GM23338 (cell line): ENCODE measurements at regions not wholly inside any gene's neighbourhood (a gene's known extent, or its start where the extent isn't known, plus 50 kb on each side); places are given as distances from the start of the nearest gene placed in this dataset.

Experiments
- ATAC-seq: fragments of 200-7000 bp; cut with Tn5 transposase; 3 replicates; pipeline ENCODE4 v1.9.1; 2020
- DNase-seq: peaks from one replicate; pipeline ENCODE4 v3.0.0-alpha.2; 2015; ENCODE audit warnings: low spot score
- H2AFZ ChIP-seq: fragments of 200-600 bp; sonication (generic); 2 replicates; pipeline ENCODE4 v1.8.0; 2016; ENCODE audit warnings: antibody characterized with exemption, mild to moderate bottlenecking, moderate library complexity
- H3F3A ChIP-seq: fragments of 200-600 bp; sonication (generic); replicated peaks from 2 replicates; pipeline ENCODE4 v1.8.0; 2017; ENCODE audit warnings: antibody characterized with exemption, mixed run types, low read depth
- H3K27ac ChIP-seq: fragments of 200-600 bp; sonication (generic); 2 replicates; pipeline ENCODE4 v1.6.1; 2016; ENCODE audit warnings: low read depth
- H3K27me3 ChIP-seq: fragments of 200-600 bp; sonication (generic); 2 replicates; pipeline ENCODE4 v1.8.0; 2016; ENCODE audit warnings: mild to moderate bottlenecking, mixed run types, moderate library complexity; ENCODE audit not compliant: insufficient read depth
- H3K36me3 ChIP-seq: fragments of 200-600 bp; sonication (generic); 2 replicates; pipeline ENCODE4 v1.8.0; 2016; ENCODE audit warnings: mild to moderate bottlenecking; ENCODE audit not compliant: insufficient read depth
- H3K4me1 ChIP-seq: fragments of 200-600 bp; sonication (generic); 2 replicates; pipeline ENCODE4 v1.8.0; 2016; ENCODE audit warnings: mild to moderate bottlenecking, moderate library complexity; ENCODE audit not compliant: insufficient read depth
- H3K4me2 ChIP-seq: fragments of 200-600 bp; sonication (generic); 2 replicates; pipeline ENCODE4 v1.7.1; 2017; ENCODE audit warnings: mixed run types
- H3K4me3 ChIP-seq: fragments of 200-600 bp; sonication (generic); 2 replicates; pipeline ENCODE4 v1.6.1; 2016; ENCODE audit warnings: mixed run types
- H3K79me2 ChIP-seq: fragments of 200-600 bp; sonication (generic); replicated peaks from 2 replicates; pipeline ENCODE4 v1.8.0; 2017; ENCODE audit warnings: mild to moderate bottlenecking; ENCODE audit not compliant: insufficient read depth
- H3K9me2 ChIP-seq: fragments of 200-600 bp; sonication (generic); 2 replicates; pipeline ENCODE4 v1.8.0; 2017; ENCODE audit not compliant: insufficient read depth
- H4K20me1 ChIP-seq: fragments of 200-600 bp; sonication (generic); replicated peaks from 2 replicates; pipeline ENCODE4 v1.8.0; 2017; ENCODE audit warnings: mild to moderate bottlenecking; ENCODE audit not compliant: insufficient read depth
- H3K27ac Mint-ChIP-seq: 2 replicates; pipeline ENCODE4 v1.8.0; 2020; ENCODE audit warnings: inconsistent platforms, mild to moderate bottlenecking, moderate library complexity, mixed read lengths
- H3K27me3 Mint-ChIP-seq: 3 replicates; pipeline ENCODE4 v1.8.0; 2022; ENCODE audit warnings: low read depth, mild to moderate bottlenecking, moderate library complexity, mixed read lengths, inconsistent platforms; ENCODE audit not compliant: insufficient read depth, poor library complexity
- H3K36me3 Mint-ChIP-seq: 3 replicates; pipeline ENCODE4 v1.8.0; 2021; ENCODE audit warnings: low read depth, mild to moderate bottlenecking, inconsistent platforms, moderate library complexity, mixed read lengths
- H3K4me1 Mint-ChIP-seq: 3 replicates; pipeline ENCODE4 v1.8.0; 2020; ENCODE audit warnings: mild to moderate bottlenecking, inconsistent platforms, mixed read lengths
- H3K4me3 Mint-ChIP-seq: 3 replicates; pipeline ENCODE4 v1.8.0; 2021; ENCODE audit warnings: moderate library complexity, mild to moderate bottlenecking, inconsistent platforms, mixed read lengths
- H3K9me3 Mint-ChIP-seq: 3 replicates; pipeline ENCODE4 v1.8.0; 2020; ENCODE audit warnings: moderate library complexity, mild to moderate bottlenecking, inconsistent platforms, mixed read lengths
- CREB1 ChIP-seq: fragments of 250-450 bp; sonication (Bioruptor Pico); IDR thresholded peaks from 2 replicates; pipeline ENCODE4 v1.5.0; 2020; ENCODE audit warnings: low read depth, mild to moderate bottlenecking, moderate library complexity
- CTCF ChIP-seq, 2 experiments: fragments of 200-600 bp in 1 of 2; sonication (generic) in 1 of 2; conservative IDR thresholded peaks; 2 replicates each; pipeline versions ENCODE4 v1.5.1 to v1.6.1; 2016 to 2017; ENCODE audit warnings: antibody characterized with exemption in 2 of 2, low read depth in 2 of 2, mild to moderate bottlenecking in 2 of 2, moderate library complexity in 1 of 2
- EZH2phosphoT487 ChIP-seq: fragments of 200-600 bp; sonication (generic); IDR thresholded peaks from one replicate; pipeline ENCODE4 v1.8.1; 2018; ENCODE audit warnings: antibody characterized with exemption; ENCODE audit not compliant: unreplicated experiment
- JUNB ChIP-seq: IDR thresholded peaks from one replicate; pipeline ENCODE4 v1.6.1; 2016; ENCODE audit warnings: antibody characterized with exemption; ENCODE audit not compliant: unreplicated experiment
- POLR2AphosphoS5 ChIP-seq: IDR thresholded peaks from 2 replicates; pipeline ENCODE4 v1.6.1; 2016; ENCODE audit warnings: antibody characterized with exemption, low read depth
- REST ChIP-seq: IDR thresholded peaks from one replicate; pipeline ENCODE4 v1.6.1; 2018; ENCODE audit warnings: antibody characterized with exemption; ENCODE audit not compliant: unreplicated experiment
- STAT1 ChIP-seq: IDR thresholded peaks from one replicate; pipeline ENCODE4 v1.6.1; 2016; ENCODE audit warnings: antibody characterized with exemption; ENCODE audit not compliant: unreplicated experiment
- ZNF114 ChIP-seq: fragments of 250-450 bp; sonication (Bioruptor Pico); IDR thresholded peaks from 2 replicates; pipeline ENCODE4 v1.5.0; 2020; ENCODE audit warnings: mild to moderate bottlenecking, moderate library complexity
- ZNF462 ChIP-seq: fragments of 250-450 bp; sonication (Bioruptor Pico); IDR thresholded peaks from 2 replicates; pipeline ENCODE4 v1.5.0; 2020; ENCODE audit warnings: mild to moderate bottlenecking, moderate library complexity

- no peak for TF ChIP-seq ZNF462 (CRISPR knock-in tag)
- no peak for TF ChIP-seq EZH2phosphoT487
- TF ChIP-seq REST = no peak
- TF ChIP-seq ZNF114 (CRISPR knock-in tag) = no peak
- TF ChIP-seq STAT1 = no peak
Observed at GRCh38 chr3:101120039-101120438, 126.8 kb upstream of the ABI3BP start (continued).

GRCh38 chr3:101119535-101119934 lies 126.3 kb upstream of the ABI3BP start:
- H3K27ac Mint-ChIP-seq = no peak overlapping the region
- no peaks in the 10 kb centered on the region for H3K4me1 Mint-ChIP-seq
- Histone ChIP-seq H3K4me3 (no peak overlapping the region), H3K27me3 (no peaks in the 10 kb centered on the region), H3F3A (no peaks in the 10 kb centered on the region), H3K9me2 (peaks cover 5% of the 10 kb centered on the region; the same call in 1 of the 2 replicates), H4K20me1 (no peaks in the 10 kb centered on the region), H3K4me2 (no peak overlapping the region), H3K79me2 (no peaks in the 10 kb centered on the region), H3K4me1 (no peaks in the 10 kb centered on the region), H2AFZ (no peak overlapping the region), H3K36me3 (no peaks in the 10 kb centered on the region), H3K27ac (no peak overlapping the region)
- H3K9me3 Mint-ChIP-seq = no peaks in the 10 kb centered on the region
- H3K36me3 Mint-ChIP-seq = no peaks in the 10 kb centered on the region
- DNase-seq = no peak
- H3K27me3 Mint-ChIP-seq = no peaks in the 10 kb centered on the region
- ATAC-seq = no peak
- H3K4me3 Mint-ChIP-seq = no peak overlapping the region
- no peak for TF ChIP-seq JUNB
- no peak for TF ChIP-seq CTCF (conservative IDR thresholded peaks at IDR 0.05; ENCODE audit: low read depth in 2 of 2)
- TF ChIP-seq CREB1 = no peak
- TF ChIP-seq POLR2AphosphoS5 = no peak
- TF ChIP-seq STAT1 = no peak
